K562 (cell line): ENCODE measurements at regions not wholly inside any gene's neighbourhood (a gene's known extent, or its start where the extent isn't known, plus 50 kb on each side); places are given as distances from the start of the nearest gene placed in this dataset.
A peak's percentile ranks its signal among the peaks of the same experiment; 100 is the strongest.

Source experiments
- ATF1 ChIP-seq, 2 experiments: fragments of 450-650 bp in 1 of 2; IDR thresholded peaks; 2 replicates each; pipeline ENCODE4 v1.6.1; 2016; ENCODE audit warnings: missing compliant biosample characterization in 1 of 2, missing genetic modification characterization in 1 of 2
- CBFB ChIP-seq: sonication (generic); formaldehyde crosslinking; IDR thresholded peaks from 2 replicates; pipeline ENCODE4 v1.4.0; 2020; ENCODE audit warnings: mild to moderate bottlenecking, missing genetic modification reagents
- EGR1 ChIP-seq: fragments of 450-650 bp; conservative IDR thresholded peaks from 2 replicates; pipeline ENCODE4 v1.6.1; 2017; ENCODE audit warnings: mild to moderate bottlenecking
- FOXA1 ChIP-seq: fragments of 450-650 bp; IDR thresholded peaks from 2 replicates; pipeline ENCODE4 v1.6.1; 2016; ENCODE audit warnings: mild to moderate bottlenecking, borderline replicate concordance
- FOXM1 ChIP-seq, 2 experiments: fragments of 450-650 bp in 1 of 2; sonication (generic) in 1 of 2; formaldehyde crosslinking in 1 of 2; IDR thresholded peaks; 2 replicates each; pipeline versions ENCODE4 v1.6.1 to v1.9.0; 2017 to 2022; ENCODE audit warnings: low read depth in 2 of 2, mild to moderate bottlenecking in 2 of 2, missing genetic modification reagents in 1 of 2, moderate library complexity in 1 of 2
- GATAD2B ChIP-seq: fragments of 450-650 bp; IDR thresholded peaks from 2 replicates; pipeline ENCODE4 v1.6.1; 2017; ENCODE audit warnings: mild to moderate bottlenecking, borderline replicate concordance
- KLF16 ChIP-seq: IDR thresholded peaks from 2 replicates; pipeline ENCODE4 v1.6.1; 2016; ENCODE audit warnings: antibody characterized with exemption
- MAFG ChIP-seq: fragments of 450-650 bp; conservative IDR thresholded peaks from 2 replicates; pipeline ENCODE4 v1.6.1; 2016; ENCODE audit warnings: missing genetic modification characterization, missing compliant biosample characterization
- MIER1 ChIP-seq: fragments of 450-650 bp; IDR thresholded peaks from 2 replicates; pipeline ENCODE4 v1.6.1; 2016; ENCODE audit warnings: antibody characterized with exemption, mild to moderate bottlenecking, low read depth
- NBN ChIP-seq: fragments of 450-650 bp; IDR thresholded peaks from 2 replicates; pipeline ENCODE4 v1.6.1; 2016; ENCODE audit warnings: low read depth, mild to moderate bottlenecking
- POLR3A ChIP-seq: IDR thresholded peaks from 2 replicates; pipeline ENCODE4 v1.6.1; 2011; ENCODE audit warnings: borderline replicate concordance, mild to moderate bottlenecking, moderate library complexity; ENCODE audit not compliant: insufficient read length, insufficient read depth; ENCODE audit errors: extremely low read depth
- SIN3B ChIP-seq: fragments of 450-650 bp; IDR thresholded peaks from 2 replicates; pipeline ENCODE4 v1.6.1; 2017; ENCODE audit warnings: low read depth, mild to moderate bottlenecking, moderate library complexity
- SNRNP70 ChIP-seq: fragments of 200-400 bp; formaldehyde crosslinking; optimal IDR thresholded peaks from 2 replicates; pipeline ENCODE3; 2017; ENCODE audit warnings: low read depth, low read length
- TCF7 ChIP-seq: sonication (generic); IDR thresholded peaks from 2 replicates; pipeline ENCODE4 v1.6.1; 2016; ENCODE audit warnings: antibody characterized with exemption, borderline replicate concordance
- ZNF165 ChIP-seq: fragments of 250-450 bp; sonication (Bioruptor Pico); IDR thresholded peaks from 2 replicates; pipeline ENCODE4 v1.4.0; 2020; ENCODE audit warnings: borderline replicate concordance
- ZNF586 ChIP-seq: fragments of 450-650 bp; formaldehyde crosslinking; conservative IDR thresholded peaks from 2 replicates; pipeline ENCODE4 v1.4.0; 2020; ENCODE audit warnings: mild to moderate bottlenecking, moderate library complexity
- ZNF76 ChIP-seq: fragments of 250-450 bp; sonication (Bioruptor Pico); IDR thresholded peaks from 2 replicates; pipeline ENCODE4 v1.4.0; 2020; ENCODE audit warnings: mild to moderate bottlenecking, moderate library complexity, borderline replicate concordance
- ZNF764 ChIP-seq: fragments of 250-450 bp; sonication (Bioruptor Pico); IDR thresholded peaks from 2 replicates; pipeline ENCODE4 v1.4.0; 2020; ENCODE audit warnings: low read depth, mild to moderate bottlenecking, moderate library complexity
- TF ChIP-seq, protein P1 (sequence below): sonication (generic); formaldehyde crosslinking; IDR thresholded peaks from 2 replicates; pipeline ENCODE4 v1.8.0; 2022; ENCODE audit warnings: missing genetic modification reagents, mild to moderate bottlenecking, borderline replicate concordance
- TF ChIP-seq, protein P2 (sequence below): fragments of 450-650 bp; IDR thresholded peaks from 2 replicates; pipeline ENCODE4 v1.6.1; 2016
- TF ChIP-seq, protein P3 (sequence below), 2 experiments: fragments of 200-800 bp in 1 of 2; sonication (Bioruptor generic) in 1 of 2; sonication (generic) in 1 of 2; formaldehyde crosslinking in 1 of 2; IDR thresholded peaks in 1 of 2; conservative IDR thresholded peaks in 1 of 2; 2 replicates each; pipeline versions ENCODE4 v1.5.0 to v1.6.1; 2016 to 2020; ENCODE audit warnings: missing compliant biosample characterization in 1 of 2, missing genetic modification characterization in 1 of 2, missing genetic modification reagents in 1 of 2
- TF ChIP-seq, protein P4 (sequence below), 3 experiments: IDR thresholded peaks in 2 of 3; conservative IDR thresholded peaks in 1 of 3; 2 replicates each; pipeline ENCODE4 v1.5.1; 2011 to 2012; ENCODE audit warnings: low read length in 3 of 3, mild to moderate bottlenecking in 3 of 3, control low read depth in 2 of 3, improper control_type of control experiment in 1 of 3, inconsistent platforms in 1 of 3, low read depth in 1 of 3, mixed read lengths in 1 of 3, moderate library complexity in 1 of 3; ENCODE audit not compliant: insufficient read depth in 2 of 3

DNA sequence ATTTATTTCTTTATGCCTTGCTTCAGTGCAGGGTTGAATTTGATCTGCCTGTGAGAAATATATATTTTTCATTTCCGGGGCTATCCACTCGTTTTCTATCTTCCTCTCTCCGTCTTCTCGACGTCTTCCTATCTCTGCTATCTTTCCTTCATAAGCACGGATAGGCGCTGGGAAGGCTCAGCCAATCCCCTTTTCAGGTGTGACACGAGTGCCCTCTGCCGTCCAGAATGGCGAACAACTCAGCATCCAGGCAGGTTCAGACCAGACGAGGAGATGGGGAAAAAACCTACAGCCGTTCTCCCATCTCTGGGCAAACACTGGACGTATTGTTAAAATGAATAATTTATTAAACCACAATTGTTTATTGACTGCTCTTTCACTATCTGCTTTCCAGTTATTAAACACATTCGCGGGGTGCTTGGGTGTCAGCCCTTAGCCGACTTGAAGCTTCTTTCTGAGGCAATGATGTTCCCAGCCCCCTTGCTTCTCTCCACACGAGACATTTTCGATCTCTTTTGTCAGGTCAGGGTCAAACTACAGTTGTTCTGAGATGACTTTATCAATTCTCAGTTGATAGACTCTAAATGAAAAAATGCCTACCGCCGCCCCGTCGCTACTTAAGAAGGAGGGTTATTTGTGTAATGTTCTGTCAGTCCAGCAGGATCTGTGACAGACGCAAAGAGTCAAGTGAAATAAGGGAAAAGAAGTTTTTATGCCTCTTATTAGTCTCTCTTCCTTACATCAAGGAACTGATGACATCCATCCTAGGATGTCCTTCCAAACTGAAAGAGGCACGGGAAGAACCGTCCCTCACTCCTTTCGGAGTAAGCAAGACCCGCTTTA lies 96.3 kb upstream of the NOCT start (continued):
- TF ChIP-seq, protein P1, sequence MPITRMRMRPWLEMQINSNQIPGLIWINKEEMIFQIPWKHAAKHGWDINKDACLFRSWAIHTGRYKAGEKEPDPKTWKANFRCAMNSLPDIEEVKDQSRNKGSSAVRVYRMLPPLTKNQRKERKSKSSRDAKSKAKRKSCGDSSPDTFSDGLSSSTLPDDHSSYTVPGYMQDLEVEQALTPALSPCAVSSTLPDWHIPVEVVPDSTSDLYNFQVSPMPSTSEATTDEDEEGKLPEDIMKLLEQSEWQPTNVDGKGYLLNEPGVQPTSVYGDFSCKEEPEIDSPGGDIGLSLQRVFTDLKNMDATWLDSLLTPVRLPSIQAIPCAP (CRISPR knock-in tag) = no peak
- TF ChIP-seq CBFB (CRISPR knock-in tag) (no peak), TCF7 (no peak), GATAD2B (no peak), ATF1 (CRISPR knock-in tag; IDR thresholded peaks at IDR 0.05) (no peak), ATF1 (tag; IDR thresholded peaks at IDR 0.05) (no peak), MAFG (no peak), ZNF165 (CRISPR knock-in tag) (no peak), FOXM1 (IDR thresholded peaks at IDR 0.05; ENCODE audit: low read depth) (no peak), FOXM1 (CRISPR knock-in tag; IDR thresholded peaks at IDR 0.05; ENCODE audit: low read depth) (no peak), ZNF764 (no peak), ZNF586 (no peak), SIN3B (no peak), EGR1 (no peak), ZNF76 (CRISPR knock-in tag) (no peak), NBN (no peak), MIER1 (no peak), POLR3A (no peak), SNRNP70 (no peak), FOXA1 (no peak), KLF16 (0 out of 2 replicates have a peak, but pooled peaks have one; percentile 48)
- TF ChIP-seq, protein P2, sequence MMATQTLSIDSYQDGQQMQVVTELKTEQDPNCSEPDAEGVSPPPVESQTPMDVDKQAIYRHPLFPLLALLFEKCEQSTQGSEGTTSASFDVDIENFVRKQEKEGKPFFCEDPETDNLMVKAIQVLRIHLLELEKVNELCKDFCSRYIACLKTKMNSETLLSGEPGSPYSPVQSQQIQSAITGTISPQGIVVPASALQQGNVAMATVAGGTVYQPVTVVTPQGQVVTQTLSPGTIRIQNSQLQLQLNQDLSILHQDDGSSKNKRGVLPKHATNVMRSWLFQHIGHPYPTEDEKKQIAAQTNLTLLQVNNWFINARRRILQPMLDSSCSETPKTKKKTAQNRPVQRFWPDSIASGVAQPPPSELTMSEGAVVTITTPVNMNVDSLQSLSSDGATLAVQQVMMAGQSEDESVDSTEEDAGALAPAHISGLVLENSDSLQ = no peak
- TF ChIP-seq, protein P3, sequence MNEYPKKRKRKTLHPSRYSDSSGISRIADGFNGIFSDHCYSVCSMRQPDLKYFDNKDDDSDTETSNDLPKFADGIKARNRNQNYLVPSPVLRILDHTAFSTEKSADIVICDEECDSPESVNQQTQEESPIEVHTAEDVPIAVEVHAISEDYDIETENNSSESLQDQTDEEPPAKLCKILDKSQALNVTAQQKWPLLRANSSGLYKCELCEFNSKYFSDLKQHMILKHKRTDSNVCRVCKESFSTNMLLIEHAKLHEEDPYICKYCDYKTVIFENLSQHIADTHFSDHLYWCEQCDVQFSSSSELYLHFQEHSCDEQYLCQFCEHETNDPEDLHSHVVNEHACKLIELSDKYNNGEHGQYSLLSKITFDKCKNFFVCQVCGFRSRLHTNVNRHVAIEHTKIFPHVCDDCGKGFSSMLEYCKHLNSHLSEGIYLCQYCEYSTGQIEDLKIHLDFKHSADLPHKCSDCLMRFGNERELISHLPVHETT (CRISPR knock-in tag; conservative IDR thresholded peaks at IDR 0.05 in 1 of 2, IDR thresholded peaks at IDR 0.05 in 1 of 2) = no peak
- TF ChIP-seq, protein P4, sequence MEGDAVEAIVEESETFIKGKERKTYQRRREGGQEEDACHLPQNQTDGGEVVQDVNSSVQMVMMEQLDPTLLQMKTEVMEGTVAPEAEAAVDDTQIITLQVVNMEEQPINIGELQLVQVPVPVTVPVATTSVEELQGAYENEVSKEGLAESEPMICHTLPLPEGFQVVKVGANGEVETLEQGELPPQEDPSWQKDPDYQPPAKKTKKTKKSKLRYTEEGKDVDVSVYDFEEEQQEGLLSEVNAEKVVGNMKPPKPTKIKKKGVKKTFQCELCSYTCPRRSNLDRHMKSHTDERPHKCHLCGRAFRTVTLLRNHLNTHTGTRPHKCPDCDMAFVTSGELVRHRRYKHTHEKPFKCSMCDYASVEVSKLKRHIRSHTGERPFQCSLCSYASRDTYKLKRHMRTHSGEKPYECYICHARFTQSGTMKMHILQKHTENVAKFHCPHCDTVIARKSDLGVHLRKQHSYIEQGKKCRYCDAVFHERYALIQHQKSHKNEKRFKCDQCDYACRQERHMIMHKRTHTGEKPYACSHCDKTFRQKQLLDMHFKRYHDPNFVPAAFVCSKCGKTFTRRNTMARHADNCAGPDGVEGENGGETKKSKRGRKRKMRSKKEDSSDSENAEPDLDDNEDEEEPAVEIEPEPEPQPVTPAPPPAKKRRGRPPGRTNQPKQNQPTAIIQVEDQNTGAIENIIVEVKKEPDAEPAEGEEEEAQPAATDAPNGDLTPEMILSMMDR (IDR thresholded peaks at IDR 0.05 in 2 of 3, conservative IDR thresholded peaks at IDR 0.05 in 1 of 3; ENCODE audit: insufficient read depth in 2 of 3, low read depth in 1 of 3, low read length in 3 of 3) = peak; percentile 83 to 93 (median 93)
